GM12878 (cell line): ENCODE measurements at regions not wholly inside any gene's neighbourhood (a gene's known extent, or its start where the extent isn't known, plus 50 kb on each side); places are given as distances from the start of the nearest gene placed in this dataset.

Experiments
- ATAC-seq: fragments of 200-7000 bp; cut with Tn5 transposase; 3 replicates; pipeline ENCODE4 v1.9.1; 2020; ENCODE audit warnings: mild to moderate bottlenecking, moderate library complexity
- BruUV-seq: library from RNA; stranded (reverse); fragments of 400-500 nt; replicated peaks from 2 replicates; lab custom pipeline; 2021; lab: Mats Ljungman, UMichigan
- CTCF ChIA-PET: fragments of 300-600 bp; sonication (Branson Sonifier 250); formaldehyde crosslinking; extraction: SDS; loops from one replicate; lab custom pipeline; 2021; ENCODE audit warnings: inconsistent platforms; lab: Yijun Ruan, JAX
- POLR2A ChIA-PET: fragments of 350-600 bp; formaldehyde crosslinking; extraction: SDS; loops from one replicate; lab custom pipeline; 2021; ENCODE audit warnings: inconsistent platforms; lab: Charles Lee
- RAD21 ChIA-PET: fragments of 300-600 bp; sonication (Branson Sonifier 250); formaldehyde crosslinking; loops from one replicate; lab custom pipeline; 2023; ENCODE audit warnings: antibody characterized with exemption; ENCODE audit not compliant: unreplicated experiment; lab: Charles Lee
- SMC1A ChIA-PET: fragments of 300-600 bp; sonication (Branson Sonifier 250); formaldehyde crosslinking; loops from one replicate; lab custom pipeline; 2023; ENCODE audit not compliant: unreplicated experiment, uncharacterized antibody; lab: Charles Lee
- DNase-seq: peaks from one replicate; pipeline ENCODE4 v3.0.0-alpha.2; 2011; ENCODE audit warnings: low read depth, low spot score
- FAIRE-seq: peaks from 3 replicates; lab custom pipeline; 2011; peaks lifted over from hg19 to GRCh38; lab: Jason Lieb, UNC
- H2AFZ ChIP-seq: 2 replicates; pipeline ENCODE4 v1.6.0; 2011; ENCODE audit warnings: low read depth, low read length, control low read depth; ENCODE audit not compliant: control insufficient read depth
- H3K27ac ChIP-seq: 2 replicates; pipeline ENCODE4 v1.5.1; 2011; ENCODE audit warnings: control low read depth; ENCODE audit not compliant: control insufficient read depth, insufficient read depth
- H3K27me3 ChIP-seq, 2 experiments: replicated peaks in 1 of 2; 2 replicates each; pipeline versions ENCODE4 v1.6.0 to v1.6.1; 2011; ENCODE audit warnings: low read length in 1 of 2; ENCODE audit not compliant: control insufficient read depth in 2 of 2, insufficient read depth in 2 of 2
- H3K36me3 ChIP-seq, 2 experiments: 2 replicates each; pipeline ENCODE4 v1.5.1; 2011; ENCODE audit warnings: low read length in 1 of 2; ENCODE audit not compliant: control insufficient read depth in 2 of 2, insufficient read depth in 2 of 2
- H3K4me1 ChIP-seq: 2 replicates; pipeline ENCODE4 v1.6.1; 2011; ENCODE audit warnings: mild to moderate bottlenecking, low read length, moderate library complexity, mixed read lengths; ENCODE audit not compliant: control insufficient read depth, insufficient read depth
- H3K4me2 ChIP-seq: 2 replicates; pipeline ENCODE4 v1.6.0; 2011; ENCODE audit warnings: control low read depth; ENCODE audit not compliant: control insufficient read depth, insufficient read depth
- H3K4me3 ChIP-seq: fragments of 200-600 bp; sonication (generic); 2 replicates; pipeline ENCODE4 v1.5.1; 2016
- H3K79me2 ChIP-seq: 2 replicates; pipeline ENCODE4 v1.6.0; 2011; ENCODE audit warnings: low read length; ENCODE audit not compliant: control insufficient read depth, insufficient read depth
- H3K9ac ChIP-seq: 2 replicates; pipeline ENCODE4 v1.8.0; 2011; ENCODE audit warnings: low read length, control low read depth, mixed read lengths; ENCODE audit not compliant: control insufficient read depth, insufficient read depth
- H3K9me3 ChIP-seq: replicated peaks from 3 replicates; pipeline ENCODE4 v1.5.1; 2011; ENCODE audit warnings: mild to moderate bottlenecking, low read length; ENCODE audit not compliant: control insufficient read depth, insufficient read depth
- H4K20me1 ChIP-seq: 2 replicates; pipeline ENCODE4 v1.6.0; 2011; ENCODE audit not compliant: control insufficient read depth, insufficient read depth
- BACH1 ChIP-seq: fragments of 450-650 bp; IDR thresholded peaks from 2 replicates; pipeline ENCODE4 v1.6.1; 2017; ENCODE audit warnings: mild to moderate bottlenecking, borderline replicate concordance
- CBFB ChIP-seq: IDR thresholded peaks from 2 replicates; pipeline ENCODE4 v1.6.1; 2016; ENCODE audit warnings: antibody characterized with exemption, low read depth
- EP300 ChIP-seq, 2 experiments: fragments of 150-350 bp in 1 of 2; IDR thresholded peaks; 2 replicates each; pipeline ENCODE4 v1.6.1; 2011 to 2012; ENCODE audit warnings: low read depth in 2 of 2, low read length in 2 of 2, borderline replicate concordance in 1 of 2, improper control_type of control experiment in 1 of 2, inconsistent platforms in 1 of 2; ENCODE audit not compliant: control insufficient read depth in 1 of 2
- IKZF1 ChIP-seq: fragments of 450-650 bp; conservative IDR thresholded peaks from 2 replicates; pipeline ENCODE4 v1.6.1; 2017; ENCODE audit warnings: antibody characterized with exemption, mild to moderate bottlenecking
- JUNB ChIP-seq: IDR thresholded peaks from 2 replicates; pipeline ENCODE4 v1.6.1; 2016; ENCODE audit warnings: antibody characterized with exemption, mild to moderate bottlenecking
- NFIC ChIP-seq: IDR thresholded peaks from 2 replicates; pipeline ENCODE4 v1.6.1; 2012; ENCODE audit warnings: low read depth, mild to moderate bottlenecking, inconsistent platforms, low read length, moderate library complexity
- NFXL1 ChIP-seq: fragments of 450-650 bp; IDR thresholded peaks from 2 replicates; pipeline ENCODE4 v1.6.1; 2017; ENCODE audit warnings: antibody characterized with exemption, mild to moderate bottlenecking, borderline replicate concordance
- PKNOX1 ChIP-seq: fragments of 450-650 bp; IDR thresholded peaks from 2 replicates; pipeline ENCODE4 v1.6.1; 2016; ENCODE audit warnings: mild to moderate bottlenecking
- PML ChIP-seq: IDR thresholded peaks from 2 replicates; pipeline ENCODE4 v1.6.1; 2012; ENCODE audit warnings: low read length, inconsistent platforms
- RCOR1 ChIP-seq: conservative IDR thresholded peaks from 2 replicates; pipeline ENCODE4 v1.6.1; 2012; ENCODE audit warnings: low read depth, low read length, improper control_type of control experiment
- ZBED1 ChIP-seq: IDR thresholded peaks from 2 replicates; pipeline ENCODE4 v1.6.1; 2016; ENCODE audit warnings: borderline replicate concordance
- in situ Hi-C: fragments of 300-500 bp; cut with MboI; formaldehyde crosslinking; loops from 9 replicates; pipeline ENCODE4 v1.14.3; 2018; ENCODE audit warnings: mixed read lengths
- intact Hi-C: fragments of 100-400 bp; cut with micrococcal nuclease; formaldehyde crosslinking; loops from one replicate; pipeline ENCODE4 v1.14.2; 2022; ENCODE audit not compliant: unreplicated experiment
- TF ChIP-seq, protein P1 (sequence below): fragments of 450-650 bp; formaldehyde crosslinking; IDR thresholded peaks from 2 replicates; pipeline ENCODE4 v1.4.0; 2020; ENCODE audit warnings: mild to moderate bottlenecking, moderate library complexity
- TF ChIP-seq, protein P2 (sequence below): fragments of 450-650 bp; IDR thresholded peaks from 2 replicates; pipeline ENCODE4 v1.6.1; 2014; ENCODE audit warnings: mild to moderate bottlenecking
- TF ChIP-seq, protein P3 (sequence below): IDR thresholded peaks from 2 replicates; pipeline ENCODE4 v1.6.1; 2012; ENCODE audit warnings: low read depth, low read length, improper control_type of control experiment
- TF ChIP-seq, protein P4 (sequence below): fragments of 450-650 bp; IDR thresholded peaks from 2 replicates; pipeline ENCODE4 v1.6.1; 2016; ENCODE audit warnings: mild to moderate bottlenecking
- TF ChIP-seq, protein P5 (sequence below): IDR thresholded peaks from 2 replicates; pipeline ENCODE4 v1.6.1; 2012; ENCODE audit warnings: low read length, inconsistent platforms

DNA sequence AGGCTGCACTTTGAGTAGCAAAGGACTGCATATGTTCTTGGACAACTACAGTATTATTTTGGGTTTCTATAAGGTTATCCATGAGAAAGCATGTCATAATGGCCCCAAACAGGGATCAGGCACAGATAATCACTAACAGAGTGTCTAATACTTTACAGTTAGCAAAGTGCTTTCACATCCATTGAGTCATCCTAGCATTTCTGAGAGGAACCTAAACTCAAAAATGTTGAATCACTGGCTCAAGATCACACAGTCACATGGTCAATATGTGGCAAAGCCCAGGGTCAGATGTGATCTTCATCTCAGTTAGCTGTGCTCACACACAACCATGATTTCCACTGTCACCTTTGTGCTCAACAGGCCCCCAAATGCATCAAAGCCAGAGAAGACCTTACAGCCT, 156.1 kb upstream of the VRK2 start:
- no peak overlapping the region for H3K27ac ChIP-seq
- FAIRE-seq (no peak), DNase-seq (no peak), ATAC-seq (peak; percentile 60)
- intact Hi-C loops, result no loop called here
- BruUV-seq, result no TSS peak
- RAD21 ChIA-PET, result interaction anchor here (1.0 to 6.3 kb wide), 4 partner anchors 12 to 130 kb away, joined by 3 to 65 read pairs (median 16); no protein-coding TSS in a partner anchor
- no peaks in the 10 kb centered on the region for H3K36me3 ChIP-seq
- no peak overlapping the region for H3K4me2 ChIP-seq
- H4K20me1 ChIP-seq, result no peaks in the 10 kb centered on the region
- SMC1A ChIA-PET, result interaction anchor here (0.9 to 10.5 kb wide), 5 partner anchors 7 to 27 kb away, joined by 3 to 159 read pairs (median 6); no protein-coding TSS in a partner anchor
- H3K79me2 ChIP-seq, result no peaks in the 10 kb centered on the region
- no peak overlapping the region for H3K9ac ChIP-seq
- H2AFZ ChIP-seq, result peak overlapping the region; percentile 43; the same call in 1 of the 2 replicates
- CTCF ChIA-PET, result interaction anchor here (1.2 to 1.4 kb wide), 3 partner anchors 11 to 170 kb away, joined by 3 to 6 read pairs (median 3); no protein-coding TSS in a partner anchor
- no peak overlapping the region for H3K4me3 ChIP-seq
- H3K27me3 ChIP-seq, result no peaks in the 10 kb centered on the region
- H3K4me1 ChIP-seq, result peaks cover 63% of the 10 kb centered on the region
- POLR2A ChIA-PET, result interaction anchor here (0.5 to 0.6 kb wide), 2 partner anchors 10 to 346 kb away, joined by 4 to 5 read pairs; no protein-coding TSS in a partner anchor
- no peaks in the 10 kb centered on the region; the same call in 2 of the 3 replicates for H3K9me3 ChIP-seq
- in situ Hi-C loops, result no loop called here
- TF ChIP-seq CBFB (no peak), EP300 (IDR thresholded peaks at IDR 0.05; ENCODE audit: borderline replicate concordance in 1 of 2, control insufficient read depth in 1 of 2, low read depth in 2 of 2, low read length in 2 of 2) (0 out of 4 replicates have a peak, but pooled peaks of 1 of the 2 experiments have one; percentile 12), JUNB (peak; percentile 60), IKZF1 (0 out of 2 replicates have a peak, but pooled peaks have one; percentile 11), PKNOX1 (no peak), ZBED1 (no peak), NFIC (peak; percentile 50; the same call in 1 of the 2 replicates), PML (no peak), NFXL1 (no peak), BACH1 (no peak), RCOR1 (no peak)
- TF ChIP-seq, protein P1, sequence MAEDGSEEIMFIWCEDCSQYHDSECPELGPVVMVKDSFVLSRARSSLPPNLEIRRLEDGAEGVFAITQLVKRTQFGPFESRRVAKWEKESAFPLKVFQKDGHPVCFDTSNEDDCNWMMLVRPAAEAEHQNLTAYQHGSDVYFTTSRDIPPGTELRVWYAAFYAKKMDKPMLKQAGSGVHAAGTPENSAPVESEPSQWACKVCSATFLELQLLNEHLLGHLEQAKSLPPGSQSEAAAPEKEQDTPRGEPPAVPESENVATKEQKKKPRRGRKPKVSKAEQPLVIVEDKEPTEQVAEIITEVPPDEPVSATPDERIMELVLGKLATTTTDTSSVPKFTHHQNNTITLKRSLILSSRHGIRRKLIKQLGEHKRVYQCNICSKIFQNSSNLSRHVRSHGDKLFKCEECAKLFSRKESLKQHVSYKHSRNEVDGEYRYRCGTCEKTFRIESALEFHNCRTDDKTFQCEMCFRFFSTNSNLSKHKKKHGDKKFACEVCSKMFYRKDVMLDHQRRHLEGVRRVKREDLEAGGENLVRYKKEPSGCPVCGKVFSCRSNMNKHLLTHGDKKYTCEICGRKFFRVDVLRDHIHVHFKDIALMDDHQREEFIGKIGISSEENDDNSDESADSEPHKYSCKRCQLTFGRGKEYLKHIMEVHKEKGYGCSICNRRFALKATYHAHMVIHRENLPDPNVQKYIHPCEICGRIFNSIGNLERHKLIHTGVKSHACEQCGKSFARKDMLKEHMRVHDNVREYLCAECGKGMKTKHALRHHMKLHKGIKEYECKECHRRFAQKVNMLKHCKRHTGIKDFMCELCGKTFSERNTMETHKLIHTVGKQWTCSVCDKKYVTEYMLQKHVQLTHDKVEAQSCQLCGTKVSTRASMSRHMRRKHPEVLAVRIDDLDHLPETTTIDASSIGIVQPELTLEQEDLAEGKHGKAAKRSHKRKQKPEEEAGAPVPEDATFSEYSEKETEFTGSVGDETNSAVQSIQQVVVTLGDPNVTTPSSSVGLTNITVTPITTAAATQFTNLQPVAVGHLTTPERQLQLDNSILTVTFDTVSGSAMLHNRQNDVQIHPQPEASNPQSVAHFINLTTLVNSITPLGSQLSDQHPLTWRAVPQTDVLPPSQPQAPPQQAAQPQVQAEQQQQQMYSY (CRISPR knock-in tag), result no peak
- TF ChIP-seq, protein P2, sequence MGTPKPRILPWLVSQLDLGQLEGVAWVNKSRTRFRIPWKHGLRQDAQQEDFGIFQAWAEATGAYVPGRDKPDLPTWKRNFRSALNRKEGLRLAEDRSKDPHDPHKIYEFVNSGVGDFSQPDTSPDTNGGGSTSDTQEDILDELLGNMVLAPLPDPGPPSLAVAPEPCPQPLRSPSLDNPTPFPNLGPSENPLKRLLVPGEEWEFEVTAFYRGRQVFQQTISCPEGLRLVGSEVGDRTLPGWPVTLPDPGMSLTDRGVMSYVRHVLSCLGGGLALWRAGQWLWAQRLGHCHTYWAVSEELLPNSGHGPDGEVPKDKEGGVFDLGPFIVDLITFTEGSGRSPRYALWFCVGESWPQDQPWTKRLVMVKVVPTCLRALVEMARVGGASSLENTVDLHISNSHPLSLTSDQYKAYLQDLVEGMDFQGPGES, result no peak
- TF ChIP-seq, protein P3, sequence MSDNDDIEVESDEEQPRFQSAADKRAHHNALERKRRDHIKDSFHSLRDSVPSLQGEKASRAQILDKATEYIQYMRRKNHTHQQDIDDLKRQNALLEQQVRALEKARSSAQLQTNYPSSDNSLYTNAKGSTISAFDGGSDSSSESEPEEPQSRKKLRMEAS, result no peak
- TF ChIP-seq, protein P4, sequence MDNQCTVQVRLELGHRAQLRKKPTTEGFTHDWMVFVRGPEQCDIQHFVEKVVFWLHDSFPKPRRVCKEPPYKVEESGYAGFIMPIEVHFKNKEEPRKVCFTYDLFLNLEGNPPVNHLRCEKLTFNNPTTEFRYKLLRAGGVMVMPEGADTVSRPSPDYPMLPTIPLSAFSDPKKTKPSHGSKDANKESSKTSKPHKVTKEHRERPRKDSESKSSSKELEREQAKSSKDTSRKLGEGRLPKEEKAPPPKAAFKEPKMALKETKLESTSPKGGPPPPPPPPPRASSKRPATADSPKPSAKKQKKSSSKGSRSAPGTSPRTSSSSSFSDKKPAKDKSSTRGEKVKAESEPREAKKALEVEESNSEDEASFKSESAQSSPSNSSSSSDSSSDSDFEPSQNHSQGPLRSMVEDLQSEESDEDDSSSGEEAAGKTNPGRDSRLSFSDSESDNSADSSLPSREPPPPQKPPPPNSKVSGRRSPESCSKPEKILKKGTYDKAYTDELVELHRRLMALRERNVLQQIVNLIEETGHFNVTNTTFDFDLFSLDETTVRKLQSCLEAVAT, result peak; percentile 97
- TF ChIP-seq, protein P5, sequence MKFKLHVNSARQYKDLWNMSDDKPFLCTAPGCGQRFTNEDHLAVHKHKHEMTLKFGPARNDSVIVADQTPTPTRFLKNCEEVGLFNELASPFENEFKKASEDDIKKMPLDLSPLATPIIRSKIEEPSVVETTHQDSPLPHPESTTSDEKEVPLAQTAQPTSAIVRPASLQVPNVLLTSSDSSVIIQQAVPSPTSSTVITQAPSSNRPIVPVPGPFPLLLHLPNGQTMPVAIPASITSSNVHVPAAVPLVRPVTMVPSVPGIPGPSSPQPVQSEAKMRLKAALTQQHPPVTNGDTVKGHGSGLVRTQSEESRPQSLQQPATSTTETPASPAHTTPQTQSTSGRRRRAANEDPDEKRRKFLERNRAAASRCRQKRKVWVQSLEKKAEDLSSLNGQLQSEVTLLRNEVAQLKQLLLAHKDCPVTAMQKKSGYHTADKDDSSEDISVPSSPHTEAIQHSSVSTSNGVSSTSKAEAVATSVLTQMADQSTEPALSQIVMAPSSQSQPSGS, result peak; percentile 49; the same call in 1 of the 2 replicates
